Lung (tissue), 11 donors: ENCODE measurements at regions not wholly inside any gene's neighbourhood (a gene's known extent, or its start where the extent isn't known, plus 50 kb on each side); places are given as distances from the start of the nearest gene placed in this dataset.
"Not testable (repeated sequence)": the region's sequence is repeated elsewhere in the genome, so short reads cannot be mapped to it uniquely, and the experiment has no call there.

Source experiments
- ATAC-seq: fragments of 200-7000 bp; cut with Tn5 transposase; one replicate; pipeline ENCODE4 v1.9.1; 2020; ENCODE audit warnings: moderate number of reproducible peaks; ENCODE audit not compliant: insufficient read depth, low FRiP score
- DNase-seq, 3 donors: peaks; one replicate each; pipeline ENCODE4 v3.0.0-alpha.2; 2013 to 2017
- H3K27ac ChIP-seq, 2 donors: one replicate each; pipeline ENCODE4 v1.5.1; 2013; ENCODE audit warnings: mild to moderate bottlenecking in 2 of 2, moderate library complexity in 2 of 2, control low read depth in 1 of 2, inconsistent platforms in 1 of 2, low read depth in 1 of 2, low read length in 1 of 2
- H3K27me3 ChIP-seq, 3 donors: one replicate each; pipeline ENCODE4 v1.5.1; 2013; ENCODE audit warnings: low read length in 2 of 3; ENCODE audit not compliant: control insufficient read depth in 3 of 3, insufficient read depth in 3 of 3
- H3K36me3 ChIP-seq, 4 donors: one replicate each; pipeline ENCODE4 v1.5.1; 2013; ENCODE audit warnings: low read length in 4 of 4, mild to moderate bottlenecking in 1 of 4, moderate library complexity in 1 of 4; ENCODE audit not compliant: control insufficient read depth in 4 of 4, insufficient read depth in 4 of 4
- H3K4me1 ChIP-seq, 5 donors: one replicate each; pipeline ENCODE4 v1.5.1; 2013; ENCODE audit warnings: low read length in 5 of 5, mild to moderate bottlenecking in 2 of 5, moderate library complexity in 1 of 5; ENCODE audit not compliant: control insufficient read depth in 5 of 5, insufficient read depth in 5 of 5
- H3K4me3 ChIP-seq: one replicate; pipeline ENCODE4 v1.5.1; 2013; ENCODE audit warnings: mild to moderate bottlenecking, control low read depth, moderate library complexity
- H3K9ac ChIP-seq, 2 donors: one replicate each; pipeline ENCODE4 v1.5.1; 2013; ENCODE audit warnings: low read length in 2 of 2, control low read depth in 1 of 2; ENCODE audit not compliant: insufficient read depth in 1 of 2
- H3K9me3 ChIP-seq, 4 donors: one replicate each; pipeline ENCODE4 v1.5.1; 2013; ENCODE audit warnings: low read length in 3 of 4, mild to moderate bottlenecking in 1 of 4, moderate library complexity in 1 of 4; ENCODE audit not compliant: control insufficient read depth in 4 of 4, insufficient read depth in 3 of 4
- WGBS, 2 donors: extraction: QIAGEN DNeasy Blood & Tissue Kit; methylation state at CpG; one replicate each; pipeline ENCODE4 v1.1.7; 2013; 5-methylcytosine and 5-hydroxymethylcytosine counted together
- TF ChIP-seq, protein P1 (sequence below): IDR thresholded peaks from 2 replicates; pipeline ENCODE4 v1.5.1; 2012; ENCODE audit warnings: mild to moderate bottlenecking; ENCODE audit errors: control extremely low read depth, extremely low read depth
- donor health status: control.
- donor health status: control.
- donor health status: Bipolar disorder and iron deficiency.
- donor health status: healthy.
- donor health status: DM: yes; HTN: yes; CAD: no.

DNA sequence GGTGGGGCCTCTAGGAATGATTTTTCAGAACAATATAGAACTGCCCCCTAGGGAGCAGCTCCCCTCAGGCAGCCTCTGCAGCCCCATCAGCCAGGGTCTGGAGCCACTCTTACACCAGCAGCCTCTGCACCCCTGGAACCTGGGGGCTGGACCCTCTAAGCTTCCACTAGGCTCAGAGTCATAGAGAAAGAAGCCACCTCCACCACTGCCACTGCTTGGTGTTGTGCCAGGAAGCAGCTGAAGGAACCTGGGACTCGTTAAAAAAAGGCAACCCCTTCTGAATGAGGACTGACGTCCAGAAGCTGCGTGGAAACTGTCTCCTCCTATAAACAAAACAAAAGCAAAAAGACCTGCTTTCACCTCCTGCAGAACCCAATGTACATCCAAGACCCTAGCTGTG is 98.1 kb upstream of the HS6ST1 start:
- 36 to 56% methylated on average over 3 of the region's 3 CpGs for WGBS, 2 donors
- H3K36me3 ChIP-seq, result no peaks in the 10 kb centered on the region
- TF ChIP-seq, protein P1, sequence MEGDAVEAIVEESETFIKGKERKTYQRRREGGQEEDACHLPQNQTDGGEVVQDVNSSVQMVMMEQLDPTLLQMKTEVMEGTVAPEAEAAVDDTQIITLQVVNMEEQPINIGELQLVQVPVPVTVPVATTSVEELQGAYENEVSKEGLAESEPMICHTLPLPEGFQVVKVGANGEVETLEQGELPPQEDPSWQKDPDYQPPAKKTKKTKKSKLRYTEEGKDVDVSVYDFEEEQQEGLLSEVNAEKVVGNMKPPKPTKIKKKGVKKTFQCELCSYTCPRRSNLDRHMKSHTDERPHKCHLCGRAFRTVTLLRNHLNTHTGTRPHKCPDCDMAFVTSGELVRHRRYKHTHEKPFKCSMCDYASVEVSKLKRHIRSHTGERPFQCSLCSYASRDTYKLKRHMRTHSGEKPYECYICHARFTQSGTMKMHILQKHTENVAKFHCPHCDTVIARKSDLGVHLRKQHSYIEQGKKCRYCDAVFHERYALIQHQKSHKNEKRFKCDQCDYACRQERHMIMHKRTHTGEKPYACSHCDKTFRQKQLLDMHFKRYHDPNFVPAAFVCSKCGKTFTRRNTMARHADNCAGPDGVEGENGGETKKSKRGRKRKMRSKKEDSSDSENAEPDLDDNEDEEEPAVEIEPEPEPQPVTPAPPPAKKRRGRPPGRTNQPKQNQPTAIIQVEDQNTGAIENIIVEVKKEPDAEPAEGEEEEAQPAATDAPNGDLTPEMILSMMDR, result no peak
- DNase-seq (no peak), ATAC-seq (no peak)
- H3K9me3 ChIP-seq, result peaks cover 0 to 6% (median 0%) of the 10 kb centered on the region in 4 donors
- H3K9ac ChIP-seq, result no peak overlapping the region
- H3K4me3 ChIP-seq, result no peak overlapping the region
- H3K27ac ChIP-seq, result no peak overlapping the region
- no peaks in the 10 kb centered on the region for H3K27me3 ChIP-seq
- peaks cover 0 to 18% (median 1%) of the 10 kb centered on the region in 5 donors for H3K4me1 ChIP-seq

DNA sequence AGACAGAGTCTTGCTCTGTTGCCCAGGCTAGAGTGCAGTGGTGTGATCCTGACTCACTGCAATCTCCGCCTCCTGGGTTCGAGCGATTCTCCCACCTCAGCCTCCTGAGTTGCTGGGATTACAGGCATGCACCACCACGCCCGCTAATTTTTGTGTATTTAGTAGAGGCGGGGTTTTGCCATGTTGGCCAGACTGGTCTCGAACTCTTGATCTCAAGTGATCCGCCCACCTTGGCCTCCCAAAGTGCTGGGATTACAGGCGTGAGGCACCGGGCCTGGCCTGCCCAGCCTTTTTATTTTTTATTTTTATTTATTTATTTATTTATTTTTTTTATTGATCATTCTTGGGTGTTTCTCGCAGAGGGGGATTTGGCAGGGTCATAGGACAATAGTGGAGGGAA is 98.6 kb upstream of the HS6ST1 start:
- H3K27me3 ChIP-seq, ATAC-seq, H3K4me3 ChIP-seq, H3K36me3 ChIP-seq, H3K9ac ChIP-seq, H3K27ac ChIP-seq, DNase-seq, H3K9me3 ChIP-seq: not testable (repeated sequence)
- WGBS, 2 donors, result 91 to 97% methylated on average over 11 of the region's 11 CpGs
- H3K4me1 ChIP-seq, result peaks cover 0 to 18% (median 1%) of the 10 kb centered on the region in 5 donors

DNA sequence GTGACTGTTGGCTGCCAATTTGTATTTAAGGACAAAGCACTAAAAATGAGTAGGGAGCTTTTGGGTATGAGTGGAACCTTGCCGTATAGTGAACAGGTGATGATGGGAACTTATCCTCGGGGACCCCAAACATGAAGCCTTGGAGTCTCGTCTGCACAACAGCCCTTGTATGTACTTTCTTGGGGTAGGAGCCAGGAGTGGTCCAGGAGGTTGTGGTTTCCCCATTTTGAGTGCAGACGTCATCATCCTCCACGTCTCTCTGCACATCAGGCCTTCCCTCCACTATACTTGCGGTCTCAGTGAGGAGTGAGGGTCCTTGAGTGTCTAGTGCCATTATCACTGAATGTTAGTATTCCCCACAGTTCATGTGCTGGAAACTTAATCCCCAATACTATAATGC is 101.5 kb upstream of the HS6ST1 start:
- TF ChIP-seq, protein P1, result no peak
- Histone ChIP-seq H3K36me3 (no peaks in the 10 kb centered on the region), H3K27ac (no peak overlapping the region), H3K27me3 (no peaks in the 10 kb centered on the region), H3K4me3 (no peak overlapping the region), H3K9me3 (peaks cover 0 to 13% (median 4%) of the 10 kb centered on the region in 4 donors), H3K4me1 (peaks cover 0 to 19% (median 8%) of the 10 kb centered on the region in 5 donors), H3K9ac (no peak overlapping the region)
- 89% methylated on average over 6 of the region's 6 CpGs for WGBS, 2 donors
- no peak for DNase-seq
- ATAC-seq, result no peak

DNA sequence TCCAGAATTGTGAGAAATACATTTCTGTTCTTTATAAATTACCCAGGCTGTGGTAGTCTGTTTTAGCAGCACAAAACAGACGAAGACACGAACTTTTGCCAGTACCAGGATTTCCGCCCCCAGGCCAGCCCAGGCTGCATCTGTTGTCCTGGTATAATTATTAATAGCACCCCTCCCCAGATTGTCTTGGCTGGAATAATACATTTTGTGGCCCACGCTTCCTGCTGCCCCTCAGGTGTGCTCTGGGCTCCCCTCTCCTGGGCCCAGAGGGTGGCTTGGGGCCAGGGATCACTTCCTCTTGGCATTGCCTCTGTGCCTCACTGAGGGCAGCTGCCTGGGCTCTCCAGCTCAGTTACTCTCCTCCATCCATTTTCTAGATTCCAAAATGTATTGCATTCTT is 102.1 kb upstream of the HS6ST1 start:
- Histone ChIP-seq H3K36me3 (no peaks in the 10 kb centered on the region), H3K27me3 (no peaks in the 10 kb centered on the region), H3K9ac (no peak overlapping the region), H3K9me3 (peaks cover 0 to 11% (median 4%) of the 10 kb centered on the region in 4 donors), H3K4me1 (peaks cover 0 to 25% (median 14%) of the 10 kb centered on the region in 5 donors), H3K27ac (no peak overlapping the region), H3K4me3 (no peak overlapping the region)
- DNase-seq (no peak), ATAC-seq (no peak)
- TF ChIP-seq, protein P1, result no peak
- 84 to 86% methylated on average over 4 of the region's 4 CpGs for WGBS, 2 donors
